ENCODE measurements at regions not wholly inside any gene's neighbourhood (a gene's known extent, or its start where the extent isn't known, plus 50 kb on each side); places are given as distances from the start of the nearest gene placed in this dataset.

GRCh38 chr1:112320058-112320457 lies 76.0 kb upstream of the CTTNBP2NL start:
- DNase-seq = no peak
- H3K4me1 ChIP-seq = peaks cover 0 to 23% (median 2%) of the 10 kb centered on the region in 4 donors
- no peaks in the 10 kb centered on the region for H3K36me3 ChIP-seq
- no peaks in the 10 kb centered on the region for H3K27me3 ChIP-seq
- no peak overlapping the region for H3K4me3 ChIP-seq
- no peak for TF ChIP-seq CTCF (IDR thresholded peaks at IDR 0.05)
- H3K27ac ChIP-seq = no peak overlapping the region
- H3K9me3 ChIP-seq = no peaks in the 10 kb centered on the region
- intact Hi-C loops (cut with DNase I; ENCODE audit: low total_unique reads) = no loop called here

- no peak for TF ChIP-seq CTCF (IDR thresholded peaks at IDR 0.05)
- Histone ChIP-seq H3K4me3 (no peak overlapping the region), H3K4me1 (peaks cover 0 to 23% (median 2%) of the 10 kb centered on the region in 4 donors), H3K36me3 (no peaks in the 10 kb centered on the region), H3K27me3 (peaks cover 0 to 3% of the 10 kb centered on the region in 2 donors), H3K27ac (no peak overlapping the region), H3K9me3 (no peaks in the 10 kb centered on the region)
- intact Hi-C loops (cut with DNase I; ENCODE audit: low total_unique reads) = no loop called here
- DNase-seq = no peak
Measured at GRCh38 chr1:112322018-112322417, 74.0 kb upstream of the CTTNBP2NL start.

- Histone ChIP-seq H3K27ac (no peak overlapping the region), H3K4me1 (peaks cover 0 to 12% (median 0%) of the 10 kb centered on the region in 4 donors), H3K4me3 (no peak overlapping the region), H3K9me3 (no peaks in the 10 kb centered on the region), H3K36me3 (no peaks in the 10 kb centered on the region), H3K27me3 (peaks cover 0 to 3% of the 10 kb centered on the region in 2 donors)
- intact Hi-C loops (cut with DNase I; ENCODE audit: low total_unique reads) = no loop called here
- no peak for DNase-seq
- TF ChIP-seq CTCF (IDR thresholded peaks at IDR 0.05) = no peak
Measured at GRCh38 chr1:112322983-112323678, 72.9 kb upstream of the CTTNBP2NL start.

GRCh38 chr1:112325504-112325903 lies 70.5 kb upstream of the CTTNBP2NL start:
- no peak overlapping the region for H3K4me3 ChIP-seq
- intact Hi-C loops (cut with DNase I; ENCODE audit: low total_unique reads) = no loop called here
- H3K9me3 ChIP-seq = no peaks in the 10 kb centered on the region
- peaks cover 0 to 5% (median 0%) of the 10 kb centered on the region in 4 donors for H3K4me1 ChIP-seq
- TF ChIP-seq CTCF (IDR thresholded peaks at IDR 0.05) = no peak
- no peak overlapping the region for H3K27ac ChIP-seq
- no peak for DNase-seq
- H3K27me3 ChIP-seq = peaks cover 0 to 7% of the 10 kb centered on the region in 2 donors
- H3K36me3 ChIP-seq = no peaks in the 10 kb centered on the region

GRCh38 chr1:112328600-112328999 lies 67.4 kb upstream of the CTTNBP2NL start:
- Histone ChIP-seq H3K4me3 (no peak overlapping the region), H3K36me3 (no peaks in the 10 kb centered on the region), H3K27me3 (peaks cover 0 to 7% of the 10 kb centered on the region in 2 donors), H3K4me1 (peaks cover 0 to 13% (median 0%) of the 10 kb centered on the region in 4 donors), H3K9me3 (no peaks in the 10 kb centered on the region), H3K27ac (no peak overlapping the region)
- no peak for TF ChIP-seq CTCF (IDR thresholded peaks at IDR 0.05)
- no peak for DNase-seq
- intact Hi-C loops (cut with DNase I; ENCODE audit: low total_unique reads) = no loop called here
